H1 (cell line): ENCODE measurements at regions not wholly inside any gene's neighbourhood (a gene's known extent, or its start where the extent isn't known, plus 50 kb on each side); places are given as distances from the start of the nearest gene placed in this dataset.

Source experiments
- ASH2L ChIP-seq: fragments of 200-600, 300-600 bp; sonication (generic); IDR thresholded peaks from one replicate; pipeline ENCODE4 v1.7.1; 2017; ENCODE audit warnings: low read length
- BCL11A ChIP-seq, 2 experiments: IDR thresholded peaks; one replicate each; pipeline ENCODE4 v1.6.1; 2011; ENCODE audit warnings: low read depth in 2 of 2, low read length in 2 of 2, mild to moderate bottlenecking in 2 of 2
- GTF2F1 ChIP-seq: IDR thresholded peaks from 2 replicates; pipeline ENCODE4 v1.6.1; 2012; ENCODE audit warnings: low read depth, low read length, improper control_type of control experiment, borderline replicate concordance
- JUND ChIP-seq: IDR thresholded peaks from 2 replicates; pipeline ENCODE4 v1.6.1; 2011; ENCODE audit warnings: mild to moderate bottlenecking, improper control_type of control experiment, low read length
- TAF1 ChIP-seq: IDR thresholded peaks from 2 replicates; pipeline ENCODE4 v1.6.1; 2011; ENCODE audit warnings: mild to moderate bottlenecking, low read depth, low read length
- TAF7 ChIP-seq: optimal IDR thresholded peaks from 2 replicates; pipeline ENCODE3; 2011; ENCODE audit warnings: low read depth, mild to moderate bottlenecking, inconsistent platforms, low read length, moderate library complexity, borderline replicate concordance
- TCF12 ChIP-seq: IDR thresholded peaks from 2 replicates; pipeline ENCODE4 v1.6.1; 2011; ENCODE audit warnings: low read depth, mild to moderate bottlenecking, low read length
- YY1 ChIP-seq: IDR thresholded peaks from 2 replicates; pipeline ENCODE4 v1.6.1; 2011; ENCODE audit warnings: low read depth, mild to moderate bottlenecking, low read length
- TF ChIP-seq, protein P1 (sequence below): IDR thresholded peaks from 2 replicates; pipeline ENCODE4 v1.6.1; 2011; ENCODE audit warnings: low read depth, mild to moderate bottlenecking, low read length; ENCODE audit not compliant: insufficient read depth
- TF ChIP-seq, protein P2 (sequence below): IDR thresholded peaks from 2 replicates; pipeline ENCODE4 v1.6.1; 2012; ENCODE audit warnings: inconsistent platforms

DNA sequence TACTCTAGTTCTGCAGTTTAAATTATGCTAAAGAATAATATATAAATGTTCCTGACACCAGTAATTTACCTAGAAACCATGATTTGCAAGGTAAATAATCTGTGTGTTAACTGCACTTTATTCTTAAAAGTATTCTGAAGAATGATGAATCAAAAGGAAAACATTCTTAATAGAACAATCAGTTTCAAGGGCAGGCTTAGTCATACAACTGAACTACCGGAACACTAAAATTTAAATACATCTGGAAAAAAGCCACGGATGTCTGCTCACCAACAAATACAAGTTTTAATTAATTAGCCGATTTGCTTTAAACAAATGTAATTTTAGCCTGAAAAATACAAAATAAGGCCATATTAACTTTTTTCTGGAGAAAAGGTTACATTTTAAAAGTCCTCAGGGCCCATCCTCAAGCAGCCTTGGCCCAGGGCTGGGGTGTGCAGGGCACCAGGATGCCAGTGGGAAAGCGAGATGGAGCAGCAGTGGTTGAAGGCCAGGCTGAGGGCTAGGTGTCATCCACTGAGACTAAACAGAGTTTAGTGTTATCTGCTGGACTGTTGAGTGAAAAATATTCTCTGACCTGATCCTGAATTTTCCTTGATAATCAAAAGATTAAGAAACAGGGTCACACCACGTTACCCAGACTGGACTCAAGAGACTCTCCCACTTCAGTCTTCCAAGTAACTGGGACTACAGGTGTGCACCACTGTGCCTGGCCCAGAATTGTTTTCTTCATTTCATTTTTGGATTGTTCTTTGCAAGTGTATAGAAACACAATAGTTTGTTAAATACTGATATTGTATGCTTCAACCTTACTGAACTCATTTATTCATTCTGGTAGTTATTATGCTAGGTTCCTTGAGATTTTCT is 88.2 kb upstream of the DST start (continued):
- TF ChIP-seq, protein P1, sequence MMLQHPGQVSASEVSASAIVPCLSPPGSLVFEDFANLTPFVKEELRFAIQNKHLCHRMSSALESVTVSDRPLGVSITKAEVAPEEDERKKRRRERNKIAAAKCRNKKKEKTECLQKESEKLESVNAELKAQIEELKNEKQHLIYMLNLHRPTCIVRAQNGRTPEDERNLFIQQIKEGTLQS, result no peak
- no peak for TF ChIP-seq TCF12
- TF ChIP-seq, protein P2, sequence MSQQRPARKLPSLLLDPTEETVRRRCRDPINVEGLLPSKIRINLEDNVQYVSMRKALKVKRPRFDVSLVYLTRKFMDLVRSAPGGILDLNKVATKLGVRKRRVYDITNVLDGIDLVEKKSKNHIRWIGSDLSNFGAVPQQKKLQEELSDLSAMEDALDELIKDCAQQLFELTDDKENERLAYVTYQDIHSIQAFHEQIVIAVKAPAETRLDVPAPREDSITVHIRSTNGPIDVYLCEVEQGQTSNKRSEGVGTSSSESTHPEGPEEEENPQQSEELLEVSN, result no peak
- TF ChIP-seq YY1, result no peak
- no peak for TF ChIP-seq ASH2L
- no peak for TF ChIP-seq TAF7
- no peak for TF ChIP-seq JUND
- no peak for TF ChIP-seq TAF1
- no peak for TF ChIP-seq GTF2F1
- no peak for TF ChIP-seq BCL11A (IDR thresholded peaks at IDR 0.05; ENCODE audit: low read depth in 2 of 2, low read length in 2 of 2)
